ENCODE measurements at regions not wholly inside any gene's neighbourhood (a gene's known extent, or its start where the extent isn't known, plus 50 kb on each side); places are given as distances from the start of the nearest gene placed in this dataset.

DNA sequence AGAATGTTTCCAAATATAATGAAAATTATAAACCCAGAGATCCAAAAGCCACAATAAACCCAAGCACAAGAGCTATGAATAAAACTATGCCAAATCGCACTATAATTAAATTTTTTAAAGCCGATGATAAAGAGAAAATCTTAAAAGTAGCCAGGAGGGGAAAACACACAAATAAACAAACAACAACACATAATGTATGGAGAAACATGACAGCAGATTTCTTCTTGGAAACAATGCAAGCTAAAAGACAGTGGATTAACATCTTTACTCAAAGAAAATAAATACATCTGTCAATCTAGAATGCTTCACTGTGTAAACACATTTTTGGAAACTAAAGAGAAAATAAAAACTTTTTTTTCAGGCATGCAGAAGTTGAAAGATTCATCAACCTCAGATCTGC, 53.0 kb upstream of the SMOX start:
- DNase-seq: no peak

GRCh38 chr20:4091490-4092479, 56.8 kb upstream of the SMOX start:
- DNase-seq: peak; percentile 77

GRCh38 chr20:4090756-4091489, 57.7 kb upstream of the SMOX start:
- no peak for DNase-seq

- DNase-seq: no peak
Observed at GRCh38 chr20:4089756-4090487, 58.7 kb upstream of the SMOX start.

DNA sequence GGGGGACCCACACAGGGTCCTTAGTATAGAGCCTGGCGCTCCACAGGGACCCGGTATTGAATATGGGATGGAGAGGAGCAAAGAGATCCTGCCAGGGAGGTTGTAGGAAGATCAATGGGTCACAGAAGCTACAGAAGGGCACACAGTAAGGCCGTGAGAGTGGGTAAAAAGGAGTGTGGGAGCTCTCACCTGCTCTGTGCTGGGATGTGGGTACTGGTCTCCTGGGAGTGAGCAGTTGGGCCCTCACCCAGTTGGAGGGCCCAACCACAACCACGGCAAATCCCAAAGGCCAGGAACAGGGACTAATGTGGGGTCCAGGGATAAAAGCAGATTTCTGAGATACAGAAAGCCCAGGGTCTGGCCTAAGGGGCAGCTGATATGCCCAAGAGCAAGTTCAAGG, 59.9 kb upstream of the SMOX start:
- no peak for DNase-seq

DNA sequence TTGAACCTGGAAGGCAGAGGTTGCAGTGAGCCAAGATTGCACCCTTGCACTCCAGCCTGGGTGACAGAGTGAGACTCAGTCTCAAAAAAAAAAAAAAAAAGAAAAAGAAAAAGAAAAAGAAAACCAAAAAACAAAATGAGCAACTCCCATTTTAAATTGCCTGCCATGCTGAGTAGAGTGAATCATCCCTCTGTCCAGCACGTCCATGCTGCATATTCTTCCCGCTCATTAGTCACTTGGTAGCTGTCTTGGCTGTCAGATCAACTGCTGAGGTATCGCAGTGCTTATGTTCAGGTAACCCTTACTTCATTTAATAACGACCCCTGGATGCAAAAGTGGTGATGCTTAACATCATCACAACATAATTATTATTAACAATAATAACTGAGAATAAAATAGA, 60.7 kb upstream of the SMOX start:
- no peak for DNase-seq

- DNase-seq: peak; percentile 22
Observed at GRCh38 chr20:4086771-4087687, 61.6 kb upstream of the SMOX start.

- DNase-seq: no peak
Observed at GRCh38 chr20:4084721-4085120, 63.9 kb upstream of the SMOX start.

GRCh38 chr20:4084096-4084495, 64.5 kb upstream of the SMOX start:
- DNase-seq: no peak

DNA sequence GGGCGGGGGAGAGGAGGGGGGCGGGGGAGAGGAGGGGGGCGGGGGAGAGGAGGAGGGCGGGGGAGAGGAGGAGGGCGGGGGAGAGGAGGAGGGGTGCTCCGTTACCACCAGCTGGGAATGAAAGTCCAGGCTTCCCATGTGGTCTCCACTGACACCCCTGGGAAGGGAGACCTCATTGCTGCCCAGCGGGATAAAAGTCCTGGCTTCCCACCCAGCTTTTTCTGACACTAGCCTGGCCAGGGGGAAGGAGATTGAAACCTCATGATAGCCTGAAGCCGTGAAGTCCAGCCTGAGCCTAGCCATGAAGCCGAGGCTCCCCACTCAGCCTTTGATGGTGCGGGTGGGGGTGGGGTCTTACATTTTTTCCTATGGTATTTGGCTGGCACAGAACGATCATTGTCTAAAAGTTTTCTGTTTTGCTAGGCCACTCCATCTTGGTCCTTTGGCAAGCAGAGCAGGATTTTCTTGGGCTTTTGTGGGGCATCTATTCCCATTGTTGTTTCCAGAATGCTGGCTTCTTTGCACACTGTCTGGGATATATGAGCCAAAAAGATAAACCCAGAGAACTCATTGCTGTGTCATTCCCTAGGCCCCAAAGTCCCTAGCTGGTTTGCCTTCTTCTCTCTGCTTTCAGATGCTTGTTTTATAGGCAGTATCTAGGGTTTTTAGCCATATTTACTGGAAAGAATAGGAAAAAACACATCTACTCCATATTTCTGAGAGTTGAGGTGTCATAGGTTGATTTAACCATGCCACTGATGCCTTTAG, 65.3 kb upstream of the SMOX start:
- no peak for DNase-seq

GRCh38 chr20:4082406-4083097, 66.1 kb upstream of the SMOX start:
- DNase-seq: peak; percentile 31

- no peak for DNase-seq
Observed at GRCh38 chr20:4081421-4081820, 66.1 kb upstream of the RNF24 start.

DNA sequence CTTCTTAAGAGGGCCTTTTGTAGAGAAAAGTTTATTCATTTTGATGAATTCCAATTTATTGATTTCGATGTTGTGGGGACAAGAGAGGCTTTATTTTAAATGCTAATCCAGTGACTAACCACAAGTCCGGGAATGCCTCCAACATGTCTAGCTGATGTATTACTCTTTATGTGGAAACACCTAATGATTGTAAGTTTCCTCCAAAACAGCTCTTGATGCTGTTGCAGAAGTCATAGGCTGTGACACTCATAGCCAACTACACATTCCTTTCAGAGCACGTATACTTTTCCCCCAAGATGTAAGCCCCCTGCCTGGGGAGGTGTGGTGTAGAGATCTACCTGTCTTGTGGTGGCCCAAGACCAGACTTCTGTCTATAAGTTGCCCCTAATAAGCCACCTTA, 61.3 kb upstream of the RNF24 start:
- no peak for DNase-seq

DNA sequence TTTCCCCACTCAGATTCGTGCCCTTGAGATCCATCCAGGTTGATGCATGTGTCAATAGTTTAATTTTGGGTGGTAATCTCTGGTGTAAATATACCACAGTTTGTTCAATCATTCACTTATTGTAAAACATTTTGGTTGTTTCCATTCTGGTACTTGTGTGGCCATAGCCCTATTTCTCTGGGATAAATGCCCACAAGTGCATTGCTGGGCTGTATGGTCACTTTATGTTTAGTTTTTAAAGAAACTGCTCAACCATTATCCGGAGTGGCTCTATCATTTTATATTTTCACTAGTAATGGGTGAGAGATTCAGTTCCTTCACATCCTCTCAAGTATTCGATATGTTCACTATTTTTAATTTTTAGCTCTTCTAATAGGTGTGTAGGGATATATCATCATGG, 60.7 kb upstream of the RNF24 start:
- no peak for DNase-seq

DNA sequence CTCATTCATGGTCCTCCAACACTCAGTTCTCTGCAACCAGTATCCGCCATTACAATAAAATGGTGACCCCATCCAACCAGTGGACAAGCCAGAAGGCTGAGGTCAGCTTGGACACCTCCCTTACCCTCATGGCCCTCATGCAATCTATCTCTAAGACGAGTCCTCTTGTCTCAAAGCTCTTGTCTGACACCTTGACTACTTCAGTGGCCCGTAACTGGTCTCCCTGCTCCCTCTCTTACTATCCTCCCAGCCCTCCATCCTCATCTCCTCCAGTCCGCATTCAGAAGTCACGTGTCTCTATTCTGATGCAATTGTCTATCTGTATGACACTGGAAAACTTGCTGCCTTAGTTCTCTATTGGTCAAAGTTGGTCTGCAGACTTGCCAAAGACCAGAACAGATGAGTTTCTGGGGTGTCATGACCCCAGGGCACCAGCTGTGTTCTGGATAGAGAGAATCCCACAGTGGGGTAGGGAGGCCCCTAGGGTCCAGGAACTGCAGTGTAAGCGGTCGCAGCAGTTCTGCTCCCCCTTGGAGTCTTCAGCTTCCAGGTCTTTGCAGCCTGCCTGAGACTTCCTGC, 59.6 kb upstream of the RNF24 start:
- DNase-seq: no peak

DNA sequence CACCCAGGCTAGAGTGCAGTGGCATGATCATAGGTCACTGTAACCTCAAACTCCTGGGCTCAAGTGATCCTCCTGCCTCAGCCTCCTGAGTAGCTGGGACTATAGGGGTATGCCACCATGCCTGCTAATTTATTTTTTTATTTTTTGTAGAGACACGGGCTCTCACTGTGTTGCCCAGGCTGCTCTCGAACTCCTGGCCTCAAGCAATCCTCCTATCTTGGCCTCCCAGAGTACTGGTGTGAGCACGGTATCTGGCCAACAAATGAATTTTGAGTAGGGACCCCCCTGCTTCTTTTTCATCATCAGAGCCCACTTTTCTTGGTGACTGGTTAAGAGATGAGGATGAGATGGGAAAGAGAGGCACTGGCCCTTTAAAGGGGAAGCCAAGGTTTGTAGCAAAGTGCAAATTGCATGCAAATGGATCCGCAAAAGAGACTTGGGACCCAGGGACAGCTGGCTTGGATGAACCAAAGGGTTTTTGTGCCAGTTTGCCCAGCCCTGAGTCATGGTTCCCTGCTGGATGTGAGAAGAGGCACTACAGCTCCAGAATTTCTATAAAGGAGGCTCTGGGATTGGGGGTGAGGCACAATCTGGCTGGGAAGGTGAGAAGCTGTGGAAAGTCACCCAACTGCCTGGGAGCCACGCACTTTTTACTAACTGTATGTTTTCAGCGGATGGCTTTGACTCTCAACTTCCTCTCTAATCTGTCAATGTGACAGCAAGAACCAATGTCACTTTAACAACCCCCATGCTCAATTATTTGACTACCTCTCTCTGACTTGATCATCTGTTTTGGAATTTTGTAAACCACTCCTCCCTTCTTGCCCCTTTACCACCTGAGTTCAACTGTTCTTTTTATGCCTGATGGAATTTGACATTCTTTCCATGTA, 58.7 kb upstream of the RNF24 start:
- DNase-seq: no peak

GRCh38 chr20:4071178-4071693, 55.9 kb upstream of the RNF24 start:
- DNase-seq: no peak

DNA sequence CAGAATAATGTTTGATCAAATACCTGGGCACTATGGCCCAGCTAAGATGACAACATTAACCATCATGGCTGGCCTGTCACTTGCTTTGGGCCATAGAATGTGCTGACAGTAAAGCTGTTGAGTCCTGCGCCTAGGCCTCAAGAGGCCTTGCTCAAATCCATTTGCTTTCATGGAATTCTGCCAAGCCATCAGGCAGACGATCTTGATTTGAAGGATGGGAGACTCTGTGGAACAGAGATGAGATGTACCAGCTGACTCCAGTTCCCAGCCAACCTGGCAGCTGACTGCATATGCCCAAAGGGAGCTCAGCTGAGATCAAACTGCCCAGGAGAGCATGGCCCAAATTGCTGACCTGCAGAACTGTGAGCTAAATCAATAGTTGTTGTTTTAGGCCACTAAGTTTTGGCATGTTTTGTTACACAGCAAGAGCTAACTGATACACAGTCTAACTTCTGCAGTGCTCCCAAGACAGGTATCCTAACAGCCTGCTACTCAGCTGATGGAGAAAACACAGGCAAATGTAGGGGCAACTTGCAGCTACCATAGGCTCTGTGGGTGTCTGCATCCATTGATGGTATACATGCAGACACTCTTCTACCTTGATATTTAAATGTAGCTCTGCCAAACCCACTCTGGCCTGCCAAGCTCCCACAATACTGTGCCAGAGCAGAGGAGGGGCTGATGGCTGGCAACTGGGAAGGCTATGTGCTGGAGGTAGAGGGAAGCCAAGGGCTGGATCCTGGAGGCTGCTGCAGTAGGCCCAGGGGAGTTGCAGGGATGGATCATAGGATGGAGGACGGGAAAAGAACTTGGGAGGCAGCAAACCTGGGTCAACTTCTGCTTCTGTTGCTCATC, 55.2 kb upstream of the RNF24 start:
- DNase-seq: no peak

Data from NCI-H82 (cell line).